NCI-H1048 (cell line): ENCODE measurements at regions not wholly inside any gene's neighbourhood (a gene's known extent, or its start where the extent isn't known, plus 50 kb on each side); places are given as distances from the start of the nearest gene placed in this dataset.

Source experiments
- DNase-seq: peaks from one replicate; lab custom pipeline; 2025; lab: John Stamatoyannopoulos, UW

GRCh38 chr20:61161726-61162390, 90.2 kb upstream of the CDH4 start:
- DNase-seq: no peak

- DNase-seq: no peak
Observed at GRCh38 chr20:61162451-61162850, 89.6 kb upstream of the CDH4 start.

GRCh38 chr20:61163031-61163430, 89.0 kb upstream of the CDH4 start:
- no peak for DNase-seq

- no peak for DNase-seq
Observed at GRCh38 chr20:61166324-61166723, 85.7 kb upstream of the CDH4 start.

GRCh38 chr20:61168605-61169004, 83.5 kb upstream of the CDH4 start:
- DNase-seq: no peak

GRCh38 chr20:61169874-61170273, 82.2 kb upstream of the CDH4 start:
- DNase-seq: no peak

- no peak for DNase-seq
Observed at GRCh38 chr20:61170496-61171320, 81.4 kb upstream of the CDH4 start.

- DNase-seq: no peak
Observed at GRCh38 chr20:61173267-61173666, 78.8 kb upstream of the CDH4 start.

GRCh38 chr20:61173961-61174725, 77.9 kb upstream of the CDH4 start:
- no peak for DNase-seq

- no peak for DNase-seq
Observed at GRCh38 chr20:61176874-61177273, 75.2 kb upstream of the CDH4 start.

GRCh38 chr20:61178551-61179071, 73.5 kb upstream of the CDH4 start:
- DNase-seq: no peak

- DNase-seq: no peak
Observed at GRCh38 chr20:61184194-61184593, 67.9 kb upstream of the CDH4 start.

GRCh38 chr20:61185181-61185580, 66.9 kb upstream of the CDH4 start:
- no peak for DNase-seq

- DNase-seq: no peak
Observed at GRCh38 chr20:61185841-61186601, 66.0 kb upstream of the CDH4 start.

- DNase-seq: no peak
Observed at GRCh38 chr20:61186771-61187472, 65.1 kb upstream of the CDH4 start.

- DNase-seq: no peak
Observed at GRCh38 chr20:61189534-61189933, 62.5 kb upstream of the CDH4 start.

- no peak for DNase-seq
Observed at GRCh38 chr20:61191096-61191495, 61.0 kb upstream of the CDH4 start.

GRCh38 chr20:61192337-61192950, 59.6 kb upstream of the CDH4 start:
- DNase-seq: no peak

- DNase-seq: no peak
Observed at GRCh38 chr20:61193164-61193563, 58.9 kb upstream of the CDH4 start.
